ENCODE measurements at regions not wholly inside any gene's neighbourhood (a gene's known extent, or its start where the extent isn't known, plus 50 kb on each side); places are given as distances from the start of the nearest gene placed in this dataset.
"Not testable (repeated sequence)": the region's sequence is repeated elsewhere in the genome, so short reads cannot be mapped to it uniquely, and the experiment has no call there.

DNA sequence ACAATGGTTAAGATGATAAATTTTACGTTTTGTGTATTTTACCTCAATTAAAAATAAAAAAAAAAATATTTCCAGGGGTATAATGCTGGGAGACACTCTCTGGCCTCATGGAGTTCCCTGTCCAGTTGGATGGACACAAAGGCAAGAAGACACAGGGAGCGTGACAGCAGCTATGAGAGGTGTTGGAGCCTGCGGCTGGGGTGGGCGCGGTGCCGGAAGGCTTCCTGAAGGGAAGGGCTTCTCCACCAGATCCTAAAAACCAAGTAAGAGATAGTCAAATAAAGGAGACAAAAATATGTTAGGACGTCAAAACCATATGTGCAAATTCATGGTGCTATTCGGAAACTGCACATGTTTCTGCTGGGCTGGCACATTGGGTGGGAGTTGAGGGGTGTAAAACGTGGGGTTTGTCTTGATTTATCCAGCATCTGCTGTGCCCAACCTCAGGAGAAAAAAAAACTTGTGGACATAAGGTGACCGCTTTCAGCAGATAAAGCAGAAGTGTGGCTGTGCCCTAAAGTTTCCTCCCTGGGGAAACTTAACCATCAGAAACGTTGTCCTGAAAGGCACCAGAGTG lies 467.6 kb downstream of the RNF144A start:
- no peak overlapping the region for H3K27ac ChIP-seq
- H3K4me3 ChIP-seq = no peak overlapping the region
- H3K9me3 ChIP-seq (ENCODE audit: low read depth) = no peaks in the 10 kb centered on the region
- H3K4me1 ChIP-seq (ENCODE audit: low read depth) = no peaks in the 10 kb centered on the region
- H3K36me3 ChIP-seq = no peaks in the 10 kb centered on the region
- TF ChIP-seq, protein P1, sequence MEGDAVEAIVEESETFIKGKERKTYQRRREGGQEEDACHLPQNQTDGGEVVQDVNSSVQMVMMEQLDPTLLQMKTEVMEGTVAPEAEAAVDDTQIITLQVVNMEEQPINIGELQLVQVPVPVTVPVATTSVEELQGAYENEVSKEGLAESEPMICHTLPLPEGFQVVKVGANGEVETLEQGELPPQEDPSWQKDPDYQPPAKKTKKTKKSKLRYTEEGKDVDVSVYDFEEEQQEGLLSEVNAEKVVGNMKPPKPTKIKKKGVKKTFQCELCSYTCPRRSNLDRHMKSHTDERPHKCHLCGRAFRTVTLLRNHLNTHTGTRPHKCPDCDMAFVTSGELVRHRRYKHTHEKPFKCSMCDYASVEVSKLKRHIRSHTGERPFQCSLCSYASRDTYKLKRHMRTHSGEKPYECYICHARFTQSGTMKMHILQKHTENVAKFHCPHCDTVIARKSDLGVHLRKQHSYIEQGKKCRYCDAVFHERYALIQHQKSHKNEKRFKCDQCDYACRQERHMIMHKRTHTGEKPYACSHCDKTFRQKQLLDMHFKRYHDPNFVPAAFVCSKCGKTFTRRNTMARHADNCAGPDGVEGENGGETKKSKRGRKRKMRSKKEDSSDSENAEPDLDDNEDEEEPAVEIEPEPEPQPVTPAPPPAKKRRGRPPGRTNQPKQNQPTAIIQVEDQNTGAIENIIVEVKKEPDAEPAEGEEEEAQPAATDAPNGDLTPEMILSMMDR (IDR thresholded peaks at IDR 0.05; ENCODE audit: low read depth, low read length) = no peak
- H3K27me3 ChIP-seq = no peaks in the 10 kb centered on the region
- DNase-seq (ENCODE audit: low read depth in 1 of 2, low spot score in 1 of 2) = no peak

DNA sequence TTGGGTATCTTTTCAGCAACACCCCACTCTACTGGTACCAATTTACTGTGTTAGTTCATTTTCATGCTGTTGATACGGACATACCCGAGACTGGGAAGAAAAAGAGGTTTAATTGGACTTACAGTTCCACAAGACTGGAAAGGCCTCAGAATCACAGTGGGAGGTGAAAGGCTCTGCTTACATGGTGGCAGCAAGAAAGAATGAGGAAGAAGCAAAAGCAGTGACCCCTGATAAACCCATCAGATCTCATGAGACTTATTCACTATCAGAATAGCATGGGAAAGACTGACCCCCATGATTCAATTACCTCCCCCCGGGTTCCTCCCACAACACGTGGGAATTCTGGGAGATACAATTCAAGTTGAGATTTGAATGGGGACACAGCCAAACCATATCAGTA lies 473.1 kb downstream of the RNF144A start:
- H3K4me1 ChIP-seq (ENCODE audit: low read depth); H3K27ac ChIP-seq; H3K4me3 ChIP-seq; H3K27me3 ChIP-seq; H3K36me3 ChIP-seq; DNase-seq (ENCODE audit: low read depth in 1 of 2, low spot score in 1 of 2); H3K9me3 ChIP-seq (ENCODE audit: low read depth): not testable (repeated sequence)

DNA sequence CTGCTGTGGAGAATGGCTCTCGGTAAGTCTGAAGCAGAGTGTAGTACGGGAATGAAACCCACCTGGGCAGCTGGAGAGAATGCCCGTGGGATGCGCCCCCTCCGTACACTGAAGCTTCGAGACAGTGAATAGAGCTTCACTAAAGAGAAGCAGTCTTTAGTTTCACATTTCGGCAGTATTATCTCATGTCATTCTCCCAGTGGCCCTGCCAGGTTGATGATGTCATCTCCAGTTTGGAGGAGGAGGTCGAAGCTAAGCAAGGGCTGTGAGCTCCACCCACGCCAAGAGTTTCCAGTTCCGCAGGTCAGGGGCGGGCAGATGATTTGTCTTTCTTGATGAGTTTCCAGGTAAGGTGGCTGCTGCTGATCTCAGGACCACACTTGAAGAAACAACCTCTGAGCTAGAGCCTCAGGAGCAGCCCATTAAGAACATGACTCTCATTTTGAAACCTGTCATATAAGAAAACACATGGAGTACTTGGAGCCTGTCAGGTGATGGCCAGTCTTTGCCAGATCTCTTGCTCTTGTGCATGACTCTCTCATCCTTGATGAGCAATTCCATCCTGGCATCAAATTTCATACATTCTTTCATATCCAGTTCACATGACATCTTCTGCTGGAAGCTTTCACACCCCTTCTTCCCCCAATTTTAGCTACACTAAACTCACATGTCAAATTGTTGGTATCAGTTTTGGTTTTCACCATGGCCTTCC lies 475.0 kb downstream of the RNF144A start:
- H3K36me3 ChIP-seq = no peaks in the 10 kb centered on the region
- DNase-seq (ENCODE audit: low read depth in 1 of 2, low spot score in 1 of 2) = no peak
- H3K4me1 ChIP-seq (ENCODE audit: low read depth) = no peaks in the 10 kb centered on the region
- no peak overlapping the region for H3K4me3 ChIP-seq
- H3K9me3 ChIP-seq (ENCODE audit: low read depth) = no peaks in the 10 kb centered on the region
- no peak overlapping the region for H3K27ac ChIP-seq
- H3K27me3 ChIP-seq = no peaks in the 10 kb centered on the region
- TF ChIP-seq, protein P1 (IDR thresholded peaks at IDR 0.05; ENCODE audit: low read depth, low read length) = no peak

DNA sequence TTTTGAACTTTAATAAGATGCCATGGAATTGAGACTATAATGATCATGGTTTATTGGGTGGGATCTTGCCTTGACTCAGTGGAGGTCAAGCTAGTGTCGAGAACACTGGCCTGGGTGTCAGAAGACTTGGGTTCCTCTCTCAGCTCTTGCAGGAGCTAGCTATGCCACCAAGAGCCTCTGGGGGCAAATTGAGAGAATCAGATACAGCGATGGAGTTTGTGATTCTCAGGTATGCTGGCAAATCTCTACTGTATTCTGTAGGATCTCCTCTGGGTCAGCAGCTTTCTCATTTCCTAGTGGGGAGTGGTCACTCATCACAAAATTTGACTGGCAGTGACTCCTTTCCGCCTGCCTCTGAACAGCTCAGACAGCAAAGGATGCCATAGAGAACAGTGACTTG lies 477.0 kb downstream of the RNF144A start:
- Histone ChIP-seq H3K4me1 (ENCODE audit: low read depth) (no peaks in the 10 kb centered on the region), H3K9me3 (ENCODE audit: low read depth) (no peaks in the 10 kb centered on the region), H3K27ac (no peak overlapping the region), H3K4me3 (no peak overlapping the region), H3K36me3 (no peaks in the 10 kb centered on the region), H3K27me3 (no peaks in the 10 kb centered on the region)
- TF ChIP-seq, protein P1 (IDR thresholded peaks at IDR 0.05; ENCODE audit: low read depth, low read length) = no peak
- DNase-seq (ENCODE audit: low read depth in 1 of 2, low spot score in 1 of 2) = no peak

DNA sequence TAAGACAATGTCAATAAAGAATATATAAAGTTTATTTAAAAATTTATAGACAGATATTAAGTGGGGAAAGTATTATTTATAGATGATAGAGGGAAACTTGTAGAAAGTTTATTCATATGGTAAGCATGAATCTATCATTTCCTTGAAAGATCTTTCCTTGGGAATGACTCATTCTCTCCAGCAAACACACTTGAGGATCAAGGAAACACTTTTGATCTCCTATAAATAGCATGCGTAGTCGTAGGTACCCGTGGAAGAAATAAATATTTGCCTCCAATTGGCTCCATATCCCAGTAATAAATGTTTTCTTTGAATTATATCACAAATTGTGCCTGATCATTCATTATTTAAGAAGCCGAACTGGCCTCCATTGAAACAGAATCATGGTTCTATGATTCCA lies 483.4 kb downstream of the RNF144A start:
- Histone ChIP-seq H3K27ac (no peak overlapping the region), H3K36me3 (no peaks in the 10 kb centered on the region), H3K27me3 (no peaks in the 10 kb centered on the region), H3K4me3 (no peak overlapping the region), H3K9me3 (ENCODE audit: low read depth) (no peaks in the 10 kb centered on the region), H3K4me1 (ENCODE audit: low read depth) (peaks cover 5% of the 10 kb centered on the region)
- no peak for DNase-seq (ENCODE audit: low read depth in 1 of 2, low spot score in 1 of 2)
- TF ChIP-seq, protein P1 (IDR thresholded peaks at IDR 0.05; ENCODE audit: low read depth, low read length) = no peak

DNA sequence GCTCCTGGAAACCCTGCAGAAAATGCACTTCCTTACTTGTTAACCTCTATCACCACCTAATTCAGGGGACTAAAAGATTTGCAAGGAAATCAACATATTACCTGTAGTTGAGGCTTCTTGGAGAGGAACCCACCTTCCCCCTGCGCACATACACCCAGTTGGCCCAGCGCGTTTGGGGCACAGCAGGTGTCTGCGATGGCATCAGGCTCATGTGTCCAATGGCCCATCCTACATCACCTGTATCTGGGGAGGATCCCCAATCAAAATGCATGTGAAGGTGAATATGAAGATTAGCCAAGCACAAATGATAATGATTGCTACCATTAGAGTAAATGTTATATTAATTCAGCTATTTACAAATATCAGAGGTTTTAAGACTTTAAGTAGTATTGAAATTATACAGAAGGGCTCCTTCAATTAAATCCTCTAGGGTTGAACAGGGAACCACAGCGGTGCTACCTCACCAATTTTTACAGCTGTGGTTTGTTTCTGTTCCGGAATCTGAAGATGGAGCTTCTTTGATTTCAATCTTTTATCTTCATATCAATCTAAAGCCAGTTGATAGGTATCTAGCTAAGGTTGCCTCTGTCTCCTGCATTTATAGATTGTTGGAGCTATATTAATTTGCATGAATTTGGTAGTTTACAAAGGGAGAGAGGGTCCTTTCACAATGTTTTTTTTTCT lies 486.0 kb downstream of the RNF144A start:
- Histone ChIP-seq H3K4me3 (no peak overlapping the region), H3K36me3 (no peaks in the 10 kb centered on the region), H3K4me1 (ENCODE audit: low read depth) (peaks cover 13% of the 10 kb centered on the region), H3K9me3 (ENCODE audit: low read depth) (no peaks in the 10 kb centered on the region), H3K27ac (no peak overlapping the region), H3K27me3 (no peaks in the 10 kb centered on the region)
- TF ChIP-seq, protein P1 (IDR thresholded peaks at IDR 0.05; ENCODE audit: low read depth, low read length) = no peak
- DNase-seq (ENCODE audit: low read depth in 1 of 2, low spot score in 1 of 2) = no peak
